GM12875 (cell line): ENCODE measurements at regions not wholly inside any gene's neighbourhood (a gene's known extent, or its start where the extent isn't known, plus 50 kb on each side); places are given as distances from the start of the nearest gene placed in this dataset.

ENCODE experiments used
- H3K4me3 ChIP-seq: one replicate; pipeline ENCODE4 v1.5.1; 2011; ENCODE audit warnings: low read depth, low read length, control low read depth
- TF ChIP-seq, protein P1 (sequence below): IDR thresholded peaks from 2 replicates; pipeline ENCODE4 v1.5.1; 2011; ENCODE audit warnings: low read depth, mild to moderate bottlenecking, control low read depth, inconsistent platforms, low read length, moderate library complexity, borderline replicate concordance; ENCODE audit not compliant: insufficient read depth

DNA sequence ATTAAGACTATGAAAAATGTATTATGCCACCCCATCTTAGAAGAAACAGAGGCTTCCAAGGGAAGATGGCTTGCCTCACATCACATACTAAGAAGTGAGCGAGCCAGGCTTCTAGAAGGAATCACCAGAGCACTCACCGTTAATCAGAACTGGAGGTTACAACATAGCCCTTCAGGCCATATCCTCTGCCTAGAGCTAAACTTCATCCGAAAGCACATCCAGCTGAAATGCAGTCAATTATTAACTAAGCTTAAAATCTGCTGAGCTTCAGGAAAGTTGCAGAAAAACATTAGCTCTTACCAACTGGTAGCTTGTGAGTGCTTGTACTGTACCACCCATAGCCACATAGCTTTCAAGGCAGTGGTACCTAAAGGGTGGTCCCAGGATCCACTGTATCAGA is 483.2 kb downstream of the TBL1XR1 start:
- TF ChIP-seq, protein P1, sequence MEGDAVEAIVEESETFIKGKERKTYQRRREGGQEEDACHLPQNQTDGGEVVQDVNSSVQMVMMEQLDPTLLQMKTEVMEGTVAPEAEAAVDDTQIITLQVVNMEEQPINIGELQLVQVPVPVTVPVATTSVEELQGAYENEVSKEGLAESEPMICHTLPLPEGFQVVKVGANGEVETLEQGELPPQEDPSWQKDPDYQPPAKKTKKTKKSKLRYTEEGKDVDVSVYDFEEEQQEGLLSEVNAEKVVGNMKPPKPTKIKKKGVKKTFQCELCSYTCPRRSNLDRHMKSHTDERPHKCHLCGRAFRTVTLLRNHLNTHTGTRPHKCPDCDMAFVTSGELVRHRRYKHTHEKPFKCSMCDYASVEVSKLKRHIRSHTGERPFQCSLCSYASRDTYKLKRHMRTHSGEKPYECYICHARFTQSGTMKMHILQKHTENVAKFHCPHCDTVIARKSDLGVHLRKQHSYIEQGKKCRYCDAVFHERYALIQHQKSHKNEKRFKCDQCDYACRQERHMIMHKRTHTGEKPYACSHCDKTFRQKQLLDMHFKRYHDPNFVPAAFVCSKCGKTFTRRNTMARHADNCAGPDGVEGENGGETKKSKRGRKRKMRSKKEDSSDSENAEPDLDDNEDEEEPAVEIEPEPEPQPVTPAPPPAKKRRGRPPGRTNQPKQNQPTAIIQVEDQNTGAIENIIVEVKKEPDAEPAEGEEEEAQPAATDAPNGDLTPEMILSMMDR, result no peak

DNA sequence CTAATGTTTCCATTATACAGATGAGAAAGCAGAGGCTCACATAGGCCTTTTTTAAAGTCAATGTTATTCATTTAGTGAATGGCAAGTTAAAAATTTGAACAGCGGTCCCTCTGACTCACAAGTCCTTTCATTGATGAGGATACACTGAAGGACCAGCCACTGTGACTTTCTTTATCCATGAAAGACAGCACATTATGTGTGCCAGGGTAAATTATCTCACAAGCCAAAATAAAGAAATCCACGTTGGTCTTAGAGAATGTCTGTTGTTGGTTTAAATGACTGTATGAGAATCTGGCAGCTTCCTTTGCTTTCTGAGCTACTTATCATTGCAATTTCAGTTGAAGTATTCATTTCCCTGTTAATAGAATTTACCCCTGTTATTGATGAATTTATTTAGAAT is 485.1 kb downstream of the TBL1XR1 start:
- H3K4me3 ChIP-seq, result no peak overlapping the region
- TF ChIP-seq, protein P1, result no peak

More for the DNA sequence above, 483.2 kb downstream of the TBL1XR1 start:
- H3K4me3 ChIP-seq, result no peak overlapping the region

DNA sequence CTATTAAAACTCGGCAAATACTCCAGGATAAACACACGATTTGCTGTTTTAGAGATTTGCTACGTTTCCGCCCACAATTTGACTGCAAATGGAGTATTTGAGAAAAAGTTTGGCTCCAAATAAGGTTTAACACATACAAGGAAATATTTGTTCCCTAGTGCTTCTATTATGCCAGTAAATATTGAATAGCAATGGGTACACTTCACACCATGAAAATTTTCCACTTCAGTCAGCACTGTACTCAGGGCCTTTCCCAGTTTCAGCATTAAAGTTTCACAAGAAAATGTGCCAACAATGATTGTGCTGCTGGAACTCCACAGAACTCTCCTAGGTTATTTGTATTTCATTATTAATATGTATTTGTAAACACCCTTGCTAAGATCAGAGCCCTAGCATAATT is 498.0 kb downstream of the TBL1XR1 start:
- TF ChIP-seq, protein P1, result no peak
- H3K4me3 ChIP-seq, result no peak overlapping the region

DNA sequence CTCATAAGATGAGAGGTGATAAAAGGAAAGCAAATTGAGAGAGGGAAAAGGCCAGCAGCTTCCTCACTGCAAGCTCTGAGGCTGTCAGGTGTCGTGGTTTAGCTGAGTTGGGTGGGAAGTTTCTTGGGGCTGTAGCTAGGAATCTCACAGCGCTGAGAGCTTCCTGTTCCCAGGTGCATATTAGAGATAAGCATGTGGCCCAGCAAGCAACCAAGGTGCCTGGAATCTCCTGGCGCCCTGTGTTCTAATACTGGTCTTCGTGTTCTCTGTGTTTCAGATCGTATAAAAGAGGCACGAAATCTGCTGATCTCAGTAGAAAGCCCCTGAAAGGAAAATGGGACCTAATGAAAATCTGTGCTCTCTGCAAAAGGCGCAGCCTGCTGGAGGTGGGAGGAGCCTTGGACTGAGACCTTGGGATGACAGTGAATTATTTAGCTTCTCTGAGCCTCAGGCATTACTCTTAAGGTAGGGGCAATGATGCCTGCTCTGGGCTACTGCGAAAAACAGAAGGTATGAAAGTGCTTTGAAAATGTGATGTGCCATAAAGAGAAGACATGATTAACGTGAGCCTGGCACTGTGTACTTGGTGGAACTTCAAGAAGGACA is 499.9 kb downstream of the TBL1XR1 start:
- no peak overlapping the region for H3K4me3 ChIP-seq
- TF ChIP-seq, protein P1, result no peak

DNA sequence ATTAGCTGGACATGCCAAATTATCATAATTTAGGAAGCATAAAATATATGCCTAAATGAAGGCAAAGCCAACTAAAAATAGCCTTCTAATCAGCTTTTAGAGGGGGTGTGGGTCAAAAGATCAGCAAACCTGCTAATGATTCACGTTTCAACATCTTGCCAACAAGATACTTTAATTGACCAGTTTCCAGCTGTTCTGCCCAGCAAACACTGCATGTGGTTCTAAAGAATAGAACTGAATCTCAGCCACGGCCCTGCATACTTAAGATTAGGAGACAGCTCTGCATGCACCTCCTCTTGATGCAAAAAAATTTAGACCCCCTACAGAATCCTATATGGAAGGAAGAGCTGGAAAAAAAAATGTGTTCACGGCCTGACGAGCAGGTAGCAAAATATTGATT is 500.5 kb downstream of the TBL1XR1 start:
- H3K4me3 ChIP-seq, result no peak overlapping the region

DNA sequence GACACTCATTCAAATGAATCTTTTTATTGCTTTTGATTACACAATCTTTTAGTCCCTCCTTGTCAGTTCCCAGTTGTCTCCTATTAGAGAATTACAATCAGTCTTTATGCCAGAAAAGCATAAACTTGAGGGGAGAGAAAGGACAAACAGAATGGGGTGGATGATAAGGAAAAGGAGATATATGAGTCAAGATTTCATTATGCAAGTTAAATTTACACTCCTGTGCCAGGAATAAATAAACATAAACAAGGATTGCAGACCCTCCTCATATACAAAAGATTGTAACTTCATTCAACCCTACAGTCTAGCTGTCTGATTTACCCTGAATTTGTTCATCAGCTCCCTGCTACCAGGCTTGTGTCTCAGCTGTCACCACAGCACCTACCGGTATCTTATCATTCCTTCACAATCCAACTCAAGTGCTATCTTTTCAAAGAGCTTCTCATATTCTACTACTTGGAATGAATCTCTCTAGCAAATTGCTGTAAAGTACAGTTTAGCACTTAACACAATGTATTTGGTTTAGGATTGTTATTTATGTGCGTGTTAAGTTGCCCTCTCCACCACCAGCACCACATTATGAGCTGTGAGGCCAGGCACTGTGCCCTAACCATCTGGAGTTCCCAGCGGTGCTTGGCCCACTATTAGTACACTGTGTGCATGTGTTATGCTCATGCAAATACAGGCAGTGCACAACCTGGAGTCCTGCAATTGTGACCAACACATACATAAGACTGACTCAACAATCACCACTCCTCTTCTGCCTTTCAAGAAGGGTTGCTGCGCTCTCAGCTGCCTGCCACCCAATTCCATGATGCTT is 504.1 kb downstream of the TBL1XR1 start:
- TF ChIP-seq, protein P1, result no peak
- no peak overlapping the region for H3K4me3 ChIP-seq

More for the DNA sequence above, 500.5 kb downstream of the TBL1XR1 start:
- TF ChIP-seq, protein P1, result no peak

DNA sequence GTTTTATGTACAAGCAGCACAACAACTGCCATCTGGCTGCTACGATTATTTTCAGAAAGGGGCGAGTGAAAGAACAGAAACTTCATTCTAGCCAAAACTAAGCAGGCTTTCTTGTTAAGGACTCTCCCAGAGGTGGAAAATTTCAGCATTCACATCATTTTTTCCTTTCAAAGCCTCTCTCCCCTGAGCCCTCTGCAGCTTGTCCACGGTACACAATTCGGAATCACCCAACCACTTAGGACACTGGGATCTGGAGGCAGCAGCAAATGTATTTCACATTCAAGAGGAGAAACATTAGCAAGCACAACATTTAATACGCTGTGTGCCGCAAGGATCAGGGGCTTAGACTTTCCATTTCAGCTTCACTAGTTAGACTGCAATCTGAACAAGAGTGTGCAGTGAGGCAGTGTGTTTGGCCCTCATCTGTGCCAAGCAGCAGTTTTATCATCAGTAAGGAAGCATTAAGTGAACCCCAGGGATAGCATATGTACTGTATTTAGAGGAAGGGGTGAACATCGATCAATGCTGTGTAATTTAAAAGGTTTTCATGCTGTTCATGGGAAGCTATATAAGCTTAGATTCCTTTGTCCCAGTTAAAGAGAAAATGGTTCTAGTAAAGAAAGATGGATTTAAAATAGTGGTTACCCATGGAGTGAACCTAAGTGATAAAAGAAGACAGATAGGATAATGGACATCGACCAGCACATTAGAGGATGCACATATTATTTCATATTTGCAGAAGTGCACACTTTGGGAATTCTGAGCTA is 504.9 kb downstream of the TBL1XR1 start:
- TF ChIP-seq, protein P1, result no peak
- H3K4me3 ChIP-seq, result no peak overlapping the region
